ENCODE measurements at regions not wholly inside any gene's neighbourhood (a gene's known extent, or its start where the extent isn't known, plus 50 kb on each side); places are given as distances from the start of the nearest gene placed in this dataset.

DNA sequence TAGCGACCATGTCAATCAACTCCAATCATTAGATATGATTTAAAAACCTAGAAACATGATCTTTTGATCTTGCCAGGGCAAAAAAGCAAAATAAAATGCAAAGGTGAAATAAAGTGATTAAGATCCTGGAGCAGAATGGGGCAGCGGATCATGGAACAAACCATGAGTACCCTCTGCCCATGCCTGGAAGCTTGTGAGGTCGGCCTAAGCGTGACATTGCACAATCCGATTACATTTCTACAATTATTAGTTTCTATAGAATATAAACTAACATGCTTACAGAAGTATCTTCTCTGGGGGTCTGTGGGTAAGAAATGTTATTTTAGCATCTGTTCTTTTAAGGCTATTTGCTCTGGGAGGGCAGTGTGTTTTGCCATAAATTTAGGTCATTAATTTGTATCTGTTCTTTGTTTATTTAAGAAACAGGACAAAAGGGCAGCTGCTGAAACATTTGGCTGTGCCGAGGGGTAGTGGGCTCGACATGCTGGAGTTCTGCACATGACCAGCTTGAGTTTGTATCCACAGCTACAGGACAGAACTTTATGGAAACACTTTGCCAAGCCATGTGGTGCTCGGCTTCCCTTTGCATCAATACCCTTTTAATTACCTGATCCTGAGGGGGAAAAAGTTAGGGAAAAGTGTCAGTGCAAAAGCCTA lies 55.9 kb downstream of the ZBTB18 start:
- no peak for DNase-seq (ENCODE audit: low spot score)
- Mint-ChIP-seq H3K4me1 (ENCODE audit: low read depth) (no peaks in the 10 kb centered on the region), H3K36me3 (ENCODE audit: low read depth) (no peaks in the 10 kb centered on the region), H3K4me3 (no peak overlapping the region), H3K9me3 (no peaks in the 10 kb centered on the region), H3K27ac (no peak overlapping the region), H3K27me3 (ENCODE audit: low read depth) (no peaks in the 10 kb centered on the region)

DNA sequence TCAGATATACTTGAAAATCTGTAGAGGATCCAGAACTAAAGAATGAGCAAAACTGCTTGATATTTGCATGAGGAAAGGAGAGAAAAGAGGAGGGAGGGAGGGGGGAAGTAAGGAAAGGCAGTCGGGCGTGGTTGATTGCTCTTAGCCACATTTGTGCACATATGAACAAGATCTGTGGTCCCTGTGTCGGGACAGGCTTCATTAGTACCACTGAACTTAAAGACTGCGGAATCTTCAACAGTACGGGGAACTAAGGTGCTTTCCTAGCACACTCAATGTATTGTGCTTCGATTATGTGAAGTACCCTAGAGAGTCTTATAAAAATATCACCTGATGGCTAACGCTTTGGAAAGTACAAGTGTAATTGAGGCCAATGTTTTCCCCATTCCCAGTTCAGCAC lies 59.9 kb downstream of the ZBTB18 start:
- no peak for DNase-seq (ENCODE audit: low spot score)
- Mint-ChIP-seq H3K4me1 (ENCODE audit: low read depth) (no peaks in the 10 kb centered on the region), H3K9me3 (no peaks in the 10 kb centered on the region), H3K27me3 (ENCODE audit: low read depth) (no peaks in the 10 kb centered on the region), H3K4me3 (no peak overlapping the region), H3K36me3 (ENCODE audit: low read depth) (no peaks in the 10 kb centered on the region), H3K27ac (no peak overlapping the region)

DNA sequence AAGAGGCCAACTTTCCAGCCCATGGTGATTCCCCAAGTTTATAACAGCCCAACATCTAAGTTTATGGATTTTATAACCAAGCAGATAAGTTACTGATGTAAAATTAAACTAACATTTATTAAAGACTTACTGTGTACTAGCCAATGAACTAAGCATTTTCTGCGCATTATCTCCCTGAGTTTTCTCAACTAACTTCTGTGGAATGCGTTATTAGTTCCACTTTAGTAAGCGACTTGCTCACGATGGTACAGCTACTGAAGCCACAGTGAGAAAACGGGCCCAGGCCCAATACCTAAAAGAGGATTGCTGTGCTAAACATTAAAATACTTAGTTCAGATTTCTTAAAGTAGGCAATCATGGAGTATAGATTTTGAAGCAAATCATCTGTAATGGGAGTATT lies 61.0 kb downstream of the ZBTB18 start:
- no peak for DNase-seq (ENCODE audit: low spot score)
- Mint-ChIP-seq H3K27me3 (ENCODE audit: low read depth) (no peaks in the 10 kb centered on the region), H3K9me3 (no peaks in the 10 kb centered on the region), H3K27ac (no peak overlapping the region), H3K4me1 (ENCODE audit: low read depth) (no peaks in the 10 kb centered on the region), H3K4me3 (no peak overlapping the region), H3K36me3 (ENCODE audit: low read depth) (no peaks in the 10 kb centered on the region)

DNA sequence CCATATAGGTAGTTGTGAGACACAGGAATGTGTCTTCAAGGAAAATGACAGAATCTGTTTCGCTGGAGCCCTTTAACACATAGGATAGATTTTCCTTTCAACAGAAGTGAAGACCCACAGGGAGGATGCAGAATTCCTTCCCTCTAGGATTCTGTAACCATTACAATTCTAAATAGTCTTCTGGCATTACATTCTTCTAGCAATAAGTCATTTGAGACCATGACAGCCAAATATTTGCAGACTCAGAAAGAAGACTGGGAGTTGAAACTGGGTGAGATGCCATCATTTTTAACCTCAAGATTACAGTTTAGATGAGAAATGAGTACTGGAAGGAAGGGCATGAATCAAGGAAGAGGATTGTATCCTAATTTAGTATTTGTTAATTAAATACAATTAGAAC lies 61.6 kb downstream of the ZBTB18 start:
- H3K27ac Mint-ChIP-seq, result no peak overlapping the region

DNA sequence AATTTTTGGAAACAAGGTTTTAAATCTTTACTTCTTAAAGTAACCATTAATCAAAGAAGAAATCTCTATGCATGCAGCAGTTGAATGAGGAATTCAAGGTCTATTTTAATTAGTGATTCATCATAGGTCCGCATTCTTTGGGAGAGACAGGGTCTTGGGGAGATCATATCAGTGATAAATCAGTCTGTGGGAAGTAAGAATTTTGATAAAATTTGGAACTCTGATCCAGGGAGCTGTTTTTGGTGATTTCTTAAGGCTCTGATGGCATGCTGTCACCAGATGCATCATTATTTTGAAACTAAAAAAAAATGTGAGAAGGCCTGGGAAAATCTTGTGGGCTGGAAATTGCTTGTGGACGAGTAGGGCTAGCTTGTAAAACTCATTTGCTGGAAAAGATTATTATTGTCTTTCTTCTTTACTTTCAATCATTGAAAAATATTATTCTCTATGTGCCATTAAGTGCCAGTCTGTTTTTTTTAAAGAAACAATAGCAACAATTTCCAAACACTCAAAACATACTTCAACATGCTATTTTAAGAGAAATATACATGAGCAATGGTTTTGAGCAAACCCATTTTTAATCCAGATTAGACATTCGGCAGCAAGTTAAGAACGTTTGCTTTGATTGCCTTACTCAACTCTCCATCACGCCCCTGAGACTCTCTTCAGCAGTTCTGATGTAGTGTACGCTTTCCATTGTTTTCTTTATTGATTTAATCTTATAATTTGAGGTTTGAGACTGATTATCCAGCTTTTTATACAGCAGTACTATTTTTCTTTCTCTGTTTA lies 62.6 kb downstream of the ZBTB18 start:
- Mint-ChIP-seq H3K4me1 (ENCODE audit: low read depth) (no peaks in the 10 kb centered on the region), H3K27ac (no peak overlapping the region), H3K9me3 (no peaks in the 10 kb centered on the region), H3K4me3 (no peak overlapping the region), H3K36me3 (ENCODE audit: low read depth) (no peaks in the 10 kb centered on the region), H3K27me3 (ENCODE audit: low read depth) (no peaks in the 10 kb centered on the region)
- DNase-seq (ENCODE audit: low spot score), result no peak

More for the DNA sequence above, 61.6 kb downstream of the ZBTB18 start:
- H3K9me3 Mint-ChIP-seq, result no peaks in the 10 kb centered on the region
- no peaks in the 10 kb centered on the region for H3K27me3 Mint-ChIP-seq (ENCODE audit: low read depth)
- no peak overlapping the region for H3K4me3 Mint-ChIP-seq
- no peak for DNase-seq (ENCODE audit: low spot score)
- H3K36me3 Mint-ChIP-seq (ENCODE audit: low read depth), result no peaks in the 10 kb centered on the region
- H3K4me1 Mint-ChIP-seq (ENCODE audit: low read depth), result no peaks in the 10 kb centered on the region

DNA sequence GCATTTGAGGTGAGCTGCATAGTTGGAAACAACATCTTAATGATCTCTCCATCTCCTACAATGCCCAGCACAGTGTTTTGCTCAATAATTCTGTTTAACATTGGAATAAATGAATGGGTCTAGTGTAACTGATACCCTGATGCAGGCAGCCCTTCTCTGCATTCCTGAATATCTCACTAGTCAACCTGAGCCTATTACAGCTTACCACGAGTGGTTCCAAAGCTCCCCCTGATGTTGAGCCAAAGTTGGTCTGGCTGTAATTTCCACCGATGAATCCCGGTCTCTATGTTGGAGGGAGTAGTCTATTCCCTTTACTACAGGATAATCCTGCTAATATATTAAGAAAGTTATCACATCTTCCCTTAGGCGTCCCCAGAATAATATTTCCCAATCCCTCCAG lies 63.8 kb downstream of the ZBTB18 start:
- Mint-ChIP-seq H3K27ac (no peak overlapping the region), H3K36me3 (ENCODE audit: low read depth) (no peaks in the 10 kb centered on the region), H3K27me3 (ENCODE audit: low read depth) (no peaks in the 10 kb centered on the region), H3K4me1 (ENCODE audit: low read depth) (no peaks in the 10 kb centered on the region), H3K4me3 (no peak overlapping the region), H3K9me3 (no peaks in the 10 kb centered on the region)
- DNase-seq (ENCODE audit: low spot score), result no peak

DNA sequence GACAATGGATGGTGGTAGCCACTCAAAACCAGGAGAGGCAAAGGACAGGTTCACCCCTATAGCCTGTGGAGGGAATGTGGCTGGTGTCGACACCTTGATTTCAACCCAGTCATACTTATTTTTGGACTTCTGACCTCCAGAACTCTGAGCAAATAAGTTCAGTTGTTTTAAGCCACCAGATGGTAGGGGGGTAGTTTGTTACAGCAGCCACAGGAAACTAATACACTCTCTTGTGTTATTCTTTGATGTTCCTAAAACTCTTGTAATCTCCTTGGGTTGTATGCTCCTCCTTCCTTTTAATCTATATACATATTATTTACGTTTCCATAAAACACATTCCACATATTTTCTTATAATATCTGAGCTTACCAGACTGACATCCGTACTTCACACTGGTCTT lies 65.9 kb downstream of the ZBTB18 start:
- H3K27me3 Mint-ChIP-seq (ENCODE audit: low read depth), result no peaks in the 10 kb centered on the region
- H3K4me1 Mint-ChIP-seq (ENCODE audit: low read depth), result no peaks in the 10 kb centered on the region
- DNase-seq (ENCODE audit: low spot score), result no peak

DNA sequence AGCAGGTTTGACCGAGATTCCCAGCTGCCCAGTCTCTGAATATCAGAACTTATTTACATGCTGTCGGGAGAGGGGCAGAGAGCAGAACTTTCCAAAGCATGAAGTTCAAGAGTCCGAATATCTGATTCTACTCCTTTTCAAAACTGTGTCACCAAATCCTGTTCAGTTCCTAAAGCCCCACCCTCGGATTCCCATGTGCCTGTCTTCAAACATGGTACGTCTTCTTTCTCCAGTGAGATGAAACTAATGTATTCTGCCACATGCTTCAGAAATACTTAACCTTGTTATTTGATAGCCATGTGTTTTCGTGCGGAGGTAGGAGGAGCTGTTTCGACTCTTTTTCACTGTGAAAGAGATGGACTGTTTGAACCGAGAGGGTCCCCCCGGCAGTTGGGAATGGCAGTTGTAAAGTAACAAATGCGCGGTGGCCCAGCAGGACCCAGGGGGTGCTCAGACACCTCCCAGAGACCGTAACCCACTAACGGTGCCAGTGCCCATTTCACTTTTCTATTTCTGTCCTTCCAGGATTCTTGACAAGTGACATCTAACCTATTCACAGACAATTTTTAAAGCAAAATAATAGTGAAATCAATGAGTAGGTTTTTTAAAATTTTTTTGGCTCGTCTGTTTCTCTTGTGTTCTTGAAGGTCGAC lies 67.2 kb downstream of the ZBTB18 start:
- H3K27me3 Mint-ChIP-seq (ENCODE audit: low read depth), result no peaks in the 10 kb centered on the region
- H3K9me3 Mint-ChIP-seq, result no peaks in the 10 kb centered on the region
- H3K36me3 Mint-ChIP-seq (ENCODE audit: low read depth), result no peaks in the 10 kb centered on the region
- no peak overlapping the region for H3K4me3 Mint-ChIP-seq
- no peaks in the 10 kb centered on the region for H3K4me1 Mint-ChIP-seq (ENCODE audit: low read depth)
- H3K27ac Mint-ChIP-seq, result no peak overlapping the region
- DNase-seq (ENCODE audit: low spot score), result no peak

More for the DNA sequence above, 65.9 kb downstream of the ZBTB18 start:
- no peaks in the 10 kb centered on the region for H3K9me3 Mint-ChIP-seq
- H3K4me3 Mint-ChIP-seq, result no peak overlapping the region
- H3K36me3 Mint-ChIP-seq (ENCODE audit: low read depth), result no peaks in the 10 kb centered on the region
- H3K27ac Mint-ChIP-seq, result no peak overlapping the region

DNA sequence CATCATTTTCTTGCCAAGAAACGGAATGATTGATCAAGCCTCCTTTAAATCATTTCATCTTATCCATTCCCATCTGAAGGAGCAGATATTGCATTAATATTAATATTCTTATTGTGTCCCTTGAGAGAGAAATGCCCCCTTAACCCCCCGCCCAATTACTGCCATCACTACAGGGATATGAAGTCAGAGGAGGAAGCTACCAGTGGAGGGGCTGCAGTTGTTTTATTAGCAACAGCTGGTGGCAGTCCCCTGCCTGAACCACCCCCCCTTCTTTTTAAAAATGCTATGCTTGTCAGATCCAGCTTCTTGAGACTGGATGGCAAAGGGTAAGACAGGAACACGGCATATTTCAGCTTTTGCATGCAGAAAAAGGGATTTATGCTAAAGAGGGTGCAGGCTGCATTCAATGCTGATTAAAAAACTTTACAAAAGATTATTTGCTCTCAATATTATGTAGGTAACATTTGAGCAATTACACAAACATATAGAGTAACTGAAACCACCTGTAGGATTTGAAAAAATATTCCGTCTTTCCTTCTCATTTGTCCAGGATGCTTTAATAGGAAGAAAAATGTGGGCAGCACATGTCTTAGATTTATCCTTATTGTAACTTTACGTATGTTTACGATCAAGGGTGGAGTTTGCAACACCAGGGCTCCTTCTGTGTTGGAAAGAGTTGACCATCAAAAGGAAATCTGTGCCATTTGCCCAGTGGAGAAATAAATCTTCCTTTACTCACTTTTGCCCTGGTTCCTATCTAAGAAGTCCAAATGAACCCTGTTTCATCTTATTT lies 77.7 kb downstream of the ZBTB18 start:
- H3K27ac Mint-ChIP-seq, result no peak overlapping the region
- no peaks in the 10 kb centered on the region for H3K36me3 Mint-ChIP-seq (ENCODE audit: low read depth)

DNA sequence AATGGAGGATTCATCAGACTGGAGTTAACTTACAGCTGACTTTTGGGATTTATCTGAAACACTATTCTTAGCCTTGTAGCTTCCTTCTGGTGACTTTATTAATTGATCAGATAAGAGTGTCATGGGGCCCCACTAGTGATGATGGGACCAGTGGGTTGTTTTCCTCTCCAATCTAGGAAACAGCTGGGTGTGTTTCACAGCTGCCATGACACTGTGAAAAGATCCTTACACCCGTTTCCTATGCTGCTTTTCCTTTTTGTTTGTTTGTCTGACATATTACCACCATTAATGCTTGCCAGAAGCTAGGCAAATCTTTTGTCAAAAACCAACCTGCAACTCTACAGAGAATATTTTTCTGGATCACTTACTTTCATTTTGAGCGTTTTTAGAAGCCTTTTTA lies 86.2 kb downstream of the ZBTB18 start:
- DNase-seq (ENCODE audit: low spot score), result no peak
- H3K27me3 Mint-ChIP-seq (ENCODE audit: low read depth), result peaks cover 7% of the 10 kb centered on the region
- H3K4me3 Mint-ChIP-seq, result peak overlapping the region; percentile 49
- no peaks in the 10 kb centered on the region for H3K9me3 Mint-ChIP-seq
- H3K4me1 Mint-ChIP-seq (ENCODE audit: low read depth), result peaks cover 8% of the 10 kb centered on the region
- no peak overlapping the region for H3K27ac Mint-ChIP-seq
- H3K36me3 Mint-ChIP-seq (ENCODE audit: low read depth), result no peaks in the 10 kb centered on the region

More for the DNA sequence above, 77.7 kb downstream of the ZBTB18 start:
- Mint-ChIP-seq H3K27me3 (ENCODE audit: low read depth) (peaks cover 8% of the 10 kb centered on the region), H3K4me1 (ENCODE audit: low read depth) (no peaks in the 10 kb centered on the region), H3K9me3 (no peaks in the 10 kb centered on the region), H3K4me3 (no peak overlapping the region)
- DNase-seq (ENCODE audit: low spot score), result no peak

DNA sequence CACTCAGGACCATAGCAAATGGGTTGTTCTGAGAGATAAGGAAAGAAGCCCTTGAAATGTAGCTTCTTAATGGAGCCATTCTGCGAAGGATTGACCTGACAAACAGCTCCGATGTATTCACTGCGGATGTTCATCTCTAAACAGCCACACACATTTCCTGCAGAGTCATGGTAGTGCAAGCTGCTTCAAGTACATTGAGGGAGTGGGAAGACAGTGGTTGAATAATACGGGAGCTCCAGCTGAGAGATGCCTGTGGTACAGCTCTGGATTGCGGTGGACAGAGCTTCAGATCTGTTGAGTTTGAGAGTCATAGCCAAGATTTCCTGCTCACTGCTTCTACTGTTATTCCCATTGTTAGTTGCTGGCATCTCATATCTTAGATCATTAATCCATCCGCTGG lies 86.6 kb downstream of the ZBTB18 start:
- peaks cover 8% of the 10 kb centered on the region for H3K4me1 Mint-ChIP-seq (ENCODE audit: low read depth)
- peak overlapping the region; percentile 49 for H3K4me3 Mint-ChIP-seq
- no peak overlapping the region for H3K27ac Mint-ChIP-seq
- peaks cover 5% of the 10 kb centered on the region for H3K27me3 Mint-ChIP-seq (ENCODE audit: low read depth)
- DNase-seq (ENCODE audit: low spot score), result no peak
- H3K9me3 Mint-ChIP-seq, result no peaks in the 10 kb centered on the region
- H3K36me3 Mint-ChIP-seq (ENCODE audit: low read depth), result no peaks in the 10 kb centered on the region

DNA sequence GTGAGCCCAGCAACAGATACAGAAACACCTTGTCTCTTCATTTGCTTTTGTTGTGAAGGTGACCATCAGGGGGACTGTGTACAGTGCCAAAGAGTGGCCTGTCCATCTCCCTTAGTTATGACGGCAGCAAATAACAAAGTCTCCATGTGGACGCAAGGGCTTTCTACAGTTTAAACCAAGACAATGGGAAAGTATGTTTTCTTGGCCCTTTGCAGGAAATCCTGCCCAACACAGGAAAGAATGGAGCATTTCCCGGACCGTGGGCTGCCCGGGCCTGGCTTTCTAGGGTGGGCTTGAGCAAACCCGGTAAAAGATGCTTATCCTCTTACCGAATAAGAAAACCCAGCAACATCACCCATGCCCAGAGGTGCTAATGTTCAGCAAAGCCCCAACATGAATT lies 87.3 kb downstream of the ZBTB18 start:
- Mint-ChIP-seq H3K4me3 (no peak overlapping the region), H3K36me3 (ENCODE audit: low read depth) (no peaks in the 10 kb centered on the region), H3K27ac (no peak overlapping the region), H3K4me1 (ENCODE audit: low read depth) (peaks cover 8% of the 10 kb centered on the region), H3K9me3 (no peaks in the 10 kb centered on the region), H3K27me3 (ENCODE audit: low read depth) (peaks cover 3% of the 10 kb centered on the region)
- DNase-seq (ENCODE audit: low spot score), result no peak

DNA sequence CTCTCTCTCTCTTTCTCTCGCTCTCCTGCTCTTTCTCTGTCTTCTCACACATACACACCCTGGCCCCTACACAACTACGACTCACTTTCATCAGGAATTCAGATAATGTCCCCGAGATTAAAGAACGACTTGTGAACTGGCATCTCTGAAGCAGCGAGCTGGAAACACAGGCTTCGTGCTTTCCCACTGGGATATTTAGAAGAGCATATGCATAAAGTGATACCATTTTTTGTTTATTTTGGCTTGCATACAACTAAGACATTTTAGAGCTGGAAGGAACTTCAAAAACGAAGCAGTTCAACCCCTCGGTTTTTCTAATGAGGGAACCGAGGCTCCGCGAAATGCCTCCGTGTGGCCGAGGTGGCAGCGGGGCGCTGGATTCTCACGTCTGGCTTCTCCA lies 88.6 kb downstream of the ZBTB18 start:
- H3K4me3 Mint-ChIP-seq, result no peak overlapping the region
- DNase-seq (ENCODE audit: low spot score), result no peak
- H3K9me3 Mint-ChIP-seq, result no peaks in the 10 kb centered on the region
- H3K27me3 Mint-ChIP-seq (ENCODE audit: low read depth), result peaks cover 3% of the 10 kb centered on the region
- peaks cover 8% of the 10 kb centered on the region for H3K4me1 Mint-ChIP-seq (ENCODE audit: low read depth)
- H3K27ac Mint-ChIP-seq, result no peak overlapping the region
- no peaks in the 10 kb centered on the region for H3K36me3 Mint-ChIP-seq (ENCODE audit: low read depth)

DNA sequence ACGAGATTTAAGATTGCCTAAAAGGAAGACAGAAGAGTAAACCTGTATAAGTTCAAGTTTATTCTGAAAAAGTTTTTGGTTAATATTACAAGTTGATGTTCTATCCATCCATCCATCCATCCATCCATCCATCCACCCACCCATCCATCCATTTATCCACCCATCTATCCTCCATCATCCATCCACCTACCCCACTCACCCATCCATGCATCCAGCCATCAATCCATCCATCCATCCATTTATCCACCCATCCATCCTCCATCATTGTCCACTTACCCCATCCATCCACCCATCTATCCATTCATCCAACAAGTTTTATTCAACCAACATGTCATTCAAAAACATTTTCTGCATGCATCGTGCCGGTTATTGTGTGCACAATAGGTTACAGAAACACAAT lies 89.3 kb downstream of the ZBTB18 start:
- no peak for DNase-seq (ENCODE audit: low spot score)
- H3K9me3 Mint-ChIP-seq, result no peaks in the 10 kb centered on the region
- peaks cover 8% of the 10 kb centered on the region for H3K4me1 Mint-ChIP-seq (ENCODE audit: low read depth)
- no peak overlapping the region for H3K4me3 Mint-ChIP-seq
- peaks cover 3% of the 10 kb centered on the region for H3K27me3 Mint-ChIP-seq (ENCODE audit: low read depth)
- no peaks in the 10 kb centered on the region for H3K36me3 Mint-ChIP-seq (ENCODE audit: low read depth)
- peak overlapping the region; percentile 16 for H3K27ac Mint-ChIP-seq
